GM19351 (cell line): ENCODE measurements at regions not wholly inside any gene's neighbourhood (a gene's known extent, or its start where the extent isn't known, plus 50 kb on each side); places are given as distances from the start of the nearest gene placed in this dataset.

Experiments
- ATAC-seq: cut with Tn5 transposase; IDR thresholded peaks from one replicate; pipeline ENCODE4 v1.9.1; 2021; ENCODE audit warnings: mild to moderate bottlenecking, moderate library complexity; ENCODE audit not compliant: unreplicated experiment

DNA sequence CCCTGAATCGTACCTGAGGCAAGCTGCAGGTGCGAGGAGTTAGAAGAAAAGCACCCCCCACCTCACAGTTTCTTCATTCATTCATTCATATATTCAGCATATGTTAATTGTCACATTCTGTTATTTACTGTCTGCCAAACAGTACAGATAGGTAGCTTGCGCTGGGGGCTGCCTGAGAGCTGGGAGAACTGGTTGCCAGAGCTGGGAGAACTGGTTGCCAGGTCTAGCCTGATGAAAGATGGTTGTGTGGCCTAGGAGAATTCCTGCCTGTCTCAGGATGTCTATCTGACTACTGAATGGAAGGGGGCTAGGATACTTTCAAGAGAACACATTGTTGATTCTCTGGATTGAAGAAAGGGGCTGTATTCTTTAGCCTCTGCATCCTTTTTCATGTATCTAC, 225.9 kb upstream of the POU3F1 start:
- ATAC-seq, result no peak

DNA sequence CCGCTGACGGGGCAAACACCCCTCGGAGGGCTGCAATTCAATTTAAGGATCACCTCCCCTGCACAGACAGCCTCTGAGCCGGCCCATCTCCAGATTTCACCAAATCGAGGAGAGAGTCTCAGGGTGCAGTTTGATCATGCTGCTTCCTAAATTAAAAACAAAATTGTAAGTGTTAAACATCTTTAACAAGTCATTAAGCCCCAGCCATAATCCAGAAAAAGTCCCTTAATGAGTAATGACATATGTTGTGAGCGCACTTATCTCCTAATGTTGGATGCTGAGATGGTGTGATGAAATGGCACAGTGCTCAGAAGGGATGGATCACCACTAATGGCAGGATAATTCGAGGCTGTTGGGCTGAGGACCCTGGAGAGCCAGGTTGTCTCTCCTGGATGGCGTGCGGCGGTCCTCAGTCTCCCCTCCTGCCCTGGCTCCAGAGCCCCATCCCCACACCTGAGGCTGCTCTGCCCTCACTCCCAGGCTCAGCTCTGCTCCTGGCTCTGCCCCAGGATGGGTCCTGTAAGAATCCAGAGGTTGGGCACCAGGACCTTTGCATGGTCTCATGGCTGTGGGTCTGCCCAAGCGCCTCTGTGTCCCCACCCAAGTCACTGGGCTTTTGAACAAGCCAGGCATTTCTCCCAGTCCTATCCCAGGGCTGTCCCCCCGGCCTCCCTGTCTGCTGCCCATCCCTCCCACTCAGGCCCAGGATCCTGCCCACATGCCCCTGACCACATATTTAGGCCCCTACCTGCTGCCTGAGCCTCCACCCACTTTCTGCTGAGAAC, 224.4 kb upstream of the POU3F1 start:
- ATAC-seq, result no peak

DNA sequence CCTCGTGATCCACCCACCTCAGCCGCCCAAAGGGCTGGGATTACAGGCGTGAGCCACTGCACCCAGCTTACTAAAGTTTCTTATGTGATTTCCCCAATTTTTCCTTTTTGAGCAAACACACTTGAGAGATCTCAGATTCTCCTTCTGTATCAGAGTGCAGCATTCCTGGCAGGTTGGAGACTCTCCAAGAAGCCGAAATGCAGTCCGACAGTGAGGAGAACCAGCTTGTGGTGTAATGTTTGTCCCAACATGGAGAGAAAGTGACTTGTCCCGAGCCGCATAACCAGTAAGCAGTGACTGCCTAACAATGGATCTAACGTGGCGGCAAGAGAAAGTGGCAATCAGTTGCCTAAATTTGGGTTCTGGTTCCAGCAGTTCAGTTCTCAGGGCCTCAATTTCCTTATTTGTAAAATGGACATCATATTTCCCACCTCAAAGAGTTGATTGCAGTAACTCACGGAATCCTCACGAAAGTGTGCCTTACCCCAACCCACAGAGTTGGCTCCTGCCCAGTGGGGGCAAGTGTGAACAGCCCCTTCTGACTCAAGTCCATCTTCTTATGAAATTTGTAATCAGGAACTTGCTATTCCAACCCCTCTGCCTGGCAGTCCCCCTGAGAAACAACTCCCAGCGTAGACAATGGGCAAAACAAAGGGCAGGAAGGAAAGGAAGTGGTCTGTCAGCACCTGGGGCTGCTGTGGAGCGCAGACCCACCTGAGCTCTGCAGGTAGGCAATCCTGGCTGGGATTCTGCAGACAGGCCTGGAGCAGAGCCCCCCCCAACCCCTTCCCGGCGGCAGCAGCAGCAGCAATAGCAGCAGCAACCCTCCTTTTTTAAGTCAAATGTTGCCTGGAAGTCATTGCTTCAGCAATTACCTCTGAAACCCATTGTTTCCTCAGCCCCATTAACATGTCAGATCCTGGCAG, 223.6 kb upstream of the POU3F1 start:
- no peak for ATAC-seq

DNA sequence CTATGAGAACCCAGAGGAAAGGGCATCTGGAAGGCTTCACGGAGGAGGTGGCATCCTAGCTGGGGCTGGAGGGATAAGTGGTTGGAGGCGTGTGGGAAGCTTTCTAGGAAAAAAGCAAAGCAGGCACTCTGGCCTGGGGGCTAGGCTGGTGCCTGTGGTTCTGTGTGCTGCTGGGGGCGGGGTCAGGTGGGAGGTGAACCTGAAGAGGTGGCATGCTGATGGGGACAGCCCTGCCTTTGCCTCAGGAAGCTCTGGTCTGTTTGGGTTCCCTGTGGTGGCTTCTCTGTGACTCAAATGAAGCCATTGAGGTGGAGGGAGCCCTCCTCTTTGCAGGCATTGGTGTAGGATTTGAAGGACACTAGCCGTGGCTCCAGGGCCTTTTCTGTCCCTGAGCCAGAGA, 221.6 kb upstream of the POU3F1 start:
- ATAC-seq, result no peak

DNA sequence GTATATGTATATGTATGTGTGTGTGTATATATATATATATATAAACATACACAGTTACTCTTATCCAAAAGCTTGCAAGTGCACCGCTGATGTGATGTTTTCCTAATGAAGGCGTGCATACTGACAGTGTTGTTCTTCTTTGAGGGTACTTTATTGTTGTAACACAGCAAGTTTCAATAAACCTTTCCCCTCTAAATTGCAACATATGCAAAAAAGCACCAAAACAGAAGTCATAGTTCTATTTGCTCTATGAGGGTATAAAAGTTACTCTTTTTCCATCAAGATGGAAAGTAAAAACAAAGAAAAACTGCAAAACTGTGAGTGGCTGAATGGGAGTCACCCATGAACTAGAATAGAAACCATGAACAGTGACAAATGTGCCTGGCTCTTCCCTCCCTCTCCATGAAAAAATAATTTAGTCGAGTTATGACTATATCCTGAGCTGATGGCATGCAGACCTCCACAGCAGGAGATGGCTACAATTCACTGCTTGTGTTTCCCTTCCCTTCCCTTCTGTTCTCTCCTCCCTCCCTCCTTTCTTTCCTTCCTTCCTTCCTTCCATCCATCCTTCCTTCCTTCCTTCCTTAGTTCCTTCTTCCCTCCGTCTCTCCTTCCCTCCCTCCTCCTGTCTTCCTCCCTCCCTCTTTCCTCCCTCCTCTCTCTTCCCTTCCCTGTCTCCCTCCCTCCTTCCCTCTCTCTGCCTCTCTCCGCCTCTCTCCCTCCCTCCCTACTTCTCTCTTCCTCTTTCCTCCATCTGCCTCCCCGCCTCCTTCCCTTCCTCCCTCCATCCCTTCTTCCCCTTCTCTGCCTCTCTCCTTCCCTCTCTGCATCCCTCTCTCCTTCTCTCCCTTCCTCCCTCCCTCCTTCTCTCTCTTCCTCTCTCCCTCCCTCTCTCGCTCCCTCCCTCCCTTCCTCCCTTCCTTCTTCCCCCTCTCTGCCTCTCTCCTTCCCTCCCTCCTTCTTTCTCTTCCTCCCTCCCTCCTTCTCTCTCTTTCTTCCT, 220.7 kb upstream of the POU3F1 start:
- no peak for ATAC-seq

DNA sequence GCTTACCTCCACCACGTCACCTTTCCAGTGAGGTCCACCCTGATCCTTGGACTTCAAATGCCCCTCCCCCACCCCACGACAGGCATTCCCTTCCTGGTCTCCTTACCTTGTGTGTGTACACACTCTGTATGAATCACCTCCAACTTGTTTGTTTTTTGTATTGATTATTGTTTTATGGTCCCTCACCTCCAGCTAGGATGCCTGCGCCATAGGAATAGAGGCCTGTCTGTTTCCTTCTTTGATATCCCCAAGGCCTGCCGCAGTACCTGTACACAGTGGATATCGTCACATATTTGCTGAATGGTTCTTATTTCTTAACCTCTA, 219.6 kb upstream of the POU3F1 start:
- no peak for ATAC-seq

DNA sequence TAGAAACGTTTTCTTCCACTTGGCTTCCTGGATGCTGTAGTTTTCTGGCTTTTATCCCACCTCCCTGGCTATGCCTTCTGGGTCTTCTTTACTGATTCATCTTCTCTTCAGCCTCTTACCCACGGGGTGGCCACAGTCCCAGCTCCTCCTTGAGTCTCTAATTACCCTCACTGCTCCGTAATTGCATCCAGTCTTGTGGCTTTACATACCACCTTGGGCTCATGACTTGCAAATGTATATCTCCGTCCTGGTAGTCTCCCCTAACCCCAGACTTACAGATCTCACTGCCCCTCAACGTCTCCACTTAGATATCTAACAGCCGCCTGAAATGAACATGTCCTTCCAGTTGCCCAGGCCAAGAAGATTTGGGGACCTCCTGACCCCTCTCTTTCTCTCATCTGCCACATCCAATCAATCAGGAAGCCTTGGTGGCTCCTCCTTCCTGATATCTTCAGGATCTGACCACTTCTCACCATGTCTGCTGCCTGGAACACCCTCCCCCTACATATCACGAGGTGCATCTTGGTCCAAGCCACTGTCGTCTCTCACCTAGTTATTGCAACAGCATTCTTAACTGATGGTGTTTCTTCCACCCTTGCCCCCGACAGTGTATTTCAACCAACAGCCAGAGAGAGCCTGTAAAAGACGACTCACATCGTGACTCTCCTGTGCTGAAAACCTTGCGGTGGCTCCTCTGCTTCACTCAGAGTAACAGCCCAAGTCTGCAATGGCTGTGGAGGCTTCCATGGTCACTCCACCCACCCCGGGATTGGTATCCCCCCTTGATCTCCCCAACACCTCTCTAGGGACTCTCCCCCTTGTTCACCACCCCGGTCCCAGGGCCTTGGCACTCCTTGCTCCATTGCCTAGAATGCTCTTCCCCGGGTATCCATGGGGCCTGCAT, 219.0 kb upstream of the POU3F1 start:
- ATAC-seq, result no peak

DNA sequence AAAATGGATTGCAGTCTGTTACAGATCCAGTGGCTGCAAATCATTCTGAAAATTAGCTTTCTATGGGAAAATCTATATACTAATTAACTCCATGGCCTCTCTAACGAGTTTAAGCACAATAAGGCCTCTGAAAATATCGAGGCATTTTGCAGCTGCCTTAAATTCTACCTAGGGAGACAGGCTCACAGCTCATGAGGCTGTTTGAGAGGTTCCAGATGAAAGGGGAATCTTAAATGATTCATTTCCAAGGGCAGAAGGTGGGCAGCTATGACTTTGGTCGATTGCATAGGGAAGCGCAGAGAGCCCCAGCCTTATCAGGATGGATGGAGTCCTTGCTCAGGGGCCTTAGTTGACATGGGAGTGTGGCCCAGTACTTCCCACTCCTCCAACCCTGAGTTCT, 216.8 kb upstream of the POU3F1 start:
- ATAC-seq, result no peak

DNA sequence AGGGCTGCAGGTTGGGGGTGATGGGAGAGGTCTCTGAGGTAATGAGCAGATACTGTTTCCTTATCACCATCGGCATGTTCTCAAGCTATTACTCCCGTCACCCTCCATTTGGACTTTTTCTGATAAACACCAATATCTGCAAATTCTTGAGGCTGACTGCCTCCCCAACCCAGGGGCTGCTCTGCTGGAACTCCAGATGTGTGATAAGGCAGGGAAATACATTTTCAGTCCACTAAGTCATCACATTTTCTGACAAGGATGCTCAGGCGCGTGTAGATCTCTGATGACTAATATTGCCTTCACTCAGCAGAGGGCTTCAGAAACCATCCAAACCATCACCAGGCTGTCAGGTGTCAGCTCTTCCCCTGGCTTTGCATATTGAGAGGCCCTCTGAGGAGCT, 215.0 kb upstream of the POU3F1 start:
- no peak for ATAC-seq

DNA sequence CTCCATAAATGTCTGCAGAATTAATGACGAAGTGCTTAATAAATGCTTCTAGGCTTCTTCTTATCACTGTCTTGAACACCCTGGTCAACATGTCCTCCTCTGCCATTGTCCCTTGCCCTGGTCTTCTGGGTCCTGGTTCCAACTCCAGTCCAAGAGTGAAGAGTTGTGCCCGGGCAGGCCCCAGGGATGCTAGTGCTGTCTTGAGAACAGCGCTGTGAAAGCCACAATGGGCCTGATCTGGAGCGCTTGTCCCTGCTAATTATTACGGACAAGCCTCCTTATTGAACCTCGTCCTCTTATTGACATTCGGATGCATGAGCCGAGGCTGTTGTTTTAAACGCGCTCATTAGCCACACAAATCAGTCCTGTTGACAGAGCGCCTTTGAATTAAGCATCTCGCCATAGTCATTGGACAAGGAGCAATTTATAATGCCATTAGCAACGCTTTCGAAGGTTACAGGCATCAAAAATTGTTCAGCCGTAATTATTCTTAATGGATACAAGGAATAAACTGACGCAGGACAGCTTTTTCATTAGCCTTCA, 211.6 kb upstream of the POU3F1 start:
- ATAC-seq, result no peak

DNA sequence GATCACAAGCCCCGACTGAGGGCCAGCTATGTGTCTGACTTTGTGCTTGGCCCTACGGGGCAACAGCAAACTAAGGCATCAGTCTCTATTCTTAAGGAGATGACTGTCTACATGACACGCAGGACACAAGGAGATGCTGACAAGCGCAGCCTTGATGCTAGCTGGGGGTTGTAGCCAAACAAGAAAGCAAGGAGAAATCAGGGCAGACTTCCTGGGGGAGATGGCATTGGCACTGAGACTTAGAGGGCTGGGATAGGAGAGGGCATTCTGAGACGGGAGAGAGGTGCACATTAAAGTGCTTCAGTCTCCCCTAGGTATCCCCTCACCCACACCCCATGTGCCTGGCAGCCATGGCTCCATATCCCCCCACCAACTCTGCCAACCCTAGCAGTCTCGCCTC, 210.8 kb upstream of the POU3F1 start:
- no peak for ATAC-seq

DNA sequence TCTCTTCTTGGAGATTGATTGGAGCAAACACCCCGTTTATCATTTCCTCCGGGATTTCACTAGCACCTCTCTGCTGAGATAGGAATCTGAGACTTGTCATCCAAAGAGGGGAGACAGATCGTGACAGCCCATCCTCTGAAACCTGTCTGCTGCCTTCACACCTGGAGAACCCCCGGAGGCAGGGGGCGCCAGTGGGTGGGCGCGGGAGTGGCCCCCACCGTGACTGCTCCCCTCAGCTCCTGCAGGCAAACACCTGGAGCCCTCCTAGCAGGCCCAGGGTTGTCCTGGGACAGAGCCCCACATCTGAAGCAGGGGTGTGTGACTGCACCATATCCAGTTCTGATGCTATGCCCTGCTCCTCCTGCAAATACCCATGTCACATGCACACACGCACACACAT, 209.5 kb upstream of the POU3F1 start:
- ATAC-seq, result no peak

DNA sequence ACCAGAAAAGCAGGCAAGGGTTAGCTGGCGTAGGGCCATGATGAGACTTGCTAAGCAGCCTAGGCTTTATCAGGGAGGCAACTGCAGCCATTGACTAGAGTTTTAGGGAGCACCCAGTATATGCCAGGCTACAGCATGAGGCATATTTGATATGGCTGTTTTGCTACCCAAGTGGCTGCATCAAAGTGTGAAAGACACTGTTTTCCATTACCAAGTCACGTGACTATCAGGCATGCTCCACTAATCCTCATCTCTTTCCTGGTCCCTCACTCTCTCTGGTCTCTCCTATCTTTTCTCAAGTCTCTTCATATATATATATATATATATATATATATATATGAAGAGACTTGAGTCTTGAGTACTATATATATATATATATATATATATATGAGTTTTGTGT, 206.7 kb upstream of the POU3F1 start:
- no peak for ATAC-seq

DNA sequence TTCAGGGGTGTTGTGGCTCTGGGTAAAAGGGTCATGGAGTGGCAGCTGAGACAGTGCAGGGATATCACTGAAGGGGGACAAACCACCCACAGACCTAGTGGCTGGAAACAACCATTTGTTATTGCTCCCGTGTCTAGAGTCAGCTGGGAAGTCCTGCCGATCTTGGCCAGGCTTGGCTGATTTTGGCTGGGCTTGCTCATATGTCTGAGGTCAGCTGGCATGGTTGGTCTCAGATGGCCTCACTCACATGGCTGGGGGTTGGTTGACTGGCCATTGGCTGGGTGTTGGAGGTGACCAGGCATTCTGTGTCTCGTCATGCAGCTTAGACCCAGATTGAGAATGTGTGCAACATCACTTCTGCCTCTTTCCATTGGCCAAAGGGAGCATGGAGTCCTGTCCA, 203.8 kb upstream of the POU3F1 start:
- no peak for ATAC-seq

DNA sequence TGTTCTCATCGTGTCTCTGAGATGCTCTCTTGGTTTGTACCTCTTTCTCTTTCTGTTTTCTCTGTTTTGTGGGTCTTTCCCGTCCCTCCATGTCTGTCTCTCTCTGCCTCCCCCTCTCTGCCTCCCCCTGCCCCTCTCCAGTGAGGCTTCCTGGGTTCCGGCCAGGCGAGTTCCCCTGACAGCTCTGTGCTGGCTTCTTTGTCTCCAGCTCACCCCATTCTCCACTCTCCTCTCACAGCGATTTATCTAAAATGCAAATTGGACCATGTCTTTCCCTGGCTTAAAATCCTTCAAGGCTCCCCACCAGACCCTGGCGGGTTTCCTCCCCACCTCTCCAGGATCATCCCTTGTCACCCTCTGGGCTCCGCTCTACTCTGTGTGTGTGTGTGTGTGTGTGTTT, 202.4 kb upstream of the POU3F1 start:
- ATAC-seq, result no peak

DNA sequence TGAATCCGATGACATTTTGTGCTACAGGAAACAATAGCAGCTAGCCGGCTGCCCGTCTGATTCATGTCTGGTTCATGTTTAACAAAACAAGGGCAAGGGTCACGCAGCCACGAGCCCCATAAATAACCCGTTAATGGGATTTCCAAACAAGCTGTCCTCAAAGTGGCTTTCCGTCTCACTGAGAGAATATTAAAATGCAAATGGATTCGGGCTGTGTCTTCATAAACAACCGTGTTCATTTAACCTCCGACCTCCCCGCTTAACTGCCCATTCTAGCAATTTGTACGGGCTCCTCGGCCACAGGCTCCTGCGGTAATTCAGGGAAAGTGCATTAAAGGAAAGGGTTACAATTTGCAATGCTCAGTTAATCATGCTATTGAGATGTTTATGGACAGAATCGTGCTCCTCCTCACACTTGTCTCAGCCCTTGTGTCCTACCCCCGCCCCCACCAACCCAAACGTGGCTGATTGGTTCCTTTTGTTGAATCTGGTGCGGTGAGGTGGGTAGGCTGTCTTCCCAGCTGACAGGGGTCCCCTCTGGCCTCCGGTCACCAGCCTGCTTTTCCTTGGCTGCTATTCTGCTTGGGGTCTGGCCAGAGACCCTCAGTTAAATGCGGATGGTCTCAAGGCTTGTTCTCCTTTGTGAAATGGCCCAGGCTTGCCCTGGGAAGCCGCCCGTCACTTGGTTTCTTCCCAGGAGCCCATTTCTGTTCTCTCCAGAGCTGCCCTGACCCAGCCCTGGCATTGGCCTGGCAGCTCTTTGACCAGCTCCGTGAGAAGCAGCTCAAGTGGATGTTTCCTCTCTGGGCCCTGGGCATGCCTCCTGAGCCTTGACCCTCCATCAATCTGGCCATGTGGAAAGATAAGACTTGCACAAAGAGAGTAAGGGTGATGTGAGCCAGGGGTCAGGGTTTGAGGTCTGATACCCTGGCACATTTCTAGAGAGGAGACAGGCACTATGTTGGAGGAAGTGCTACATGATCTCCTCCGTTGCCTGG, 200.7 kb upstream of the POU3F1 start:
- ATAC-seq, result no peak

DNA sequence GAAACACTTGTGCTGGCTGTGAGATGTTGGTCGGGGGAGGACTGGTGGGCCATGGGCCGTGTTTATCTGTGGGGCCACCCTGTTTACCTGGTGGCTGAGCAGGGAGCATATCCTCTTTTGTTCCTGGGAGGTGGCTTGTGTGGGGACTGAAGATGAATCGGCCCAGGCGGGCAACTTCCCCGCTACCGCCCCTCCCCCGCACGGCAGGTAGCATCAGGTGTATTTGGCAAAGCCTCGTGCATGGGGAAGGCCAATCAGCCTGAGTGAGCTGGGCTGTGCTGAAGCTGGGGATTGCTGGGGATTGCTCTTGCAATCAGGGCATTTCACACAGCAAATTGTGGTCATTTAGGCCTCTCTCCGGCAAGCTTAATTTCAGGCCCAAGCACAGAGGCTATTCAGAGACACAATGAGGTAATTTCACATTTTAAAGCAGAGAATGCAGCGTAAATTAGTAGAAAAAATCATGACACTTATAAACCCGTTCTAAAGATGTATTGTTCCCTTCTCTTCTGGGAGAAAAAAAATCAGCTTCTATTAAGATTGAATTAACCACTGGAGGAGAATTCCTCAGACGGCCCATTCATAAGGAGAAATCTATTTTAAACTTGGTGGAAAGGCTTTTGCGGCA, 197.7 kb upstream of the POU3F1 start:
- ATAC-seq, result no peak

DNA sequence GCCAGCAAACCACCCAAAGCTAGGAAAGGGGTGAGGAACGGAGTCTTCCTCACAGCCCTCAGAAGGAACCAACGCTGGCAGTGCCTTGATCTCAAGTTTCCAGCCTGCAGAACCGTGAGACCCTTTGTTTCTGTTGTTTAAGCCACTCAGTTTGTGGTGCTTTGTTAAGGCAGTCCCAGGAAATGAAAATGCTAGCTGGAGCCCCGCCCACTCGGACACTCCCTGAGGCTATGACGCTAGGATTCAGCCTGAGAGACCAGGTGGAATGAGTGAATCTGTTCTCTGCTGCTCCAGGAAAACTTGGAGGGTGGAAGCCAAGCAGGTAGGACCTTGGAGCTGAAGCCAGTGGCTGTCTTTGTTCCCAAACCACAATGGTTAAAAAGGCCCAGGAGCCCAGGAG, 196.5 kb upstream of the POU3F1 start:
- ATAC-seq, result no peak
